Panc1 (cell line): ENCODE measurements at regions not wholly inside any gene's neighbourhood (a gene's known extent, or its start where the extent isn't known, plus 50 kb on each side); places are given as distances from the start of the nearest gene placed in this dataset.
"Not testable (repeated sequence)": the region's sequence is repeated elsewhere in the genome, so short reads cannot be mapped to it uniquely, and the experiment has no call there.

ENCODE experiments used
- ATAC-seq: fragments of 200-7000 bp; cut with Tn5 transposase; 2 replicates; pipeline ENCODE4 v1.9.1; 2020; ENCODE audit warnings: mild to moderate bottlenecking, moderate library complexity
- BruUV-seq: library from RNA; stranded (reverse); fragments of 400-500 nt; replicated peaks from 2 replicates; lab custom pipeline; 2021; lab: Mats Ljungman, UMichigan
- CTCF ChIA-PET: fragments of 300-600 bp; sonication (Branson Sonifier 250); formaldehyde crosslinking; loops from one replicate; lab custom pipeline; 2022; ENCODE audit warnings: antibody characterized with exemption; lab: Charles Lee
- POLR2A ChIA-PET: fragments of 300-600 bp; sonication (Branson Sonifier 250); formaldehyde crosslinking; loops from one replicate; lab custom pipeline; 2022; ENCODE audit warnings: antibody characterized with exemption; lab: Charles Lee
- DNase-seq: peaks from one replicate; pipeline ENCODE4 v3.0.0-alpha.2; 2010; ENCODE audit warnings: low read depth, low spot score
- H3K27ac ChIP-seq: 2 replicates; pipeline ENCODE4 v1.5.1; 2011; ENCODE audit warnings: mild to moderate bottlenecking, low read length, inconsistent platforms
- H3K27me3 ChIP-seq: fragments of 200-500 bp; sonication (Bioruptor generic); 2 replicates; pipeline ENCODE4 v1.6.0; 2014; ENCODE audit warnings: low read length, inconsistent platforms; ENCODE audit not compliant: control insufficient read depth, insufficient read depth
- H3K36me3 ChIP-seq: fragments of 200-500 bp; sonication (Bioruptor generic); 2 replicates; pipeline ENCODE4 v1.5.1; 2014; ENCODE audit warnings: inconsistent platforms, mild to moderate bottlenecking, low read length, moderate library complexity; ENCODE audit not compliant: control insufficient read depth, insufficient read depth
- H3K4me1 ChIP-seq: 2 replicates; pipeline ENCODE4 v1.5.1; 2011; ENCODE audit warnings: inconsistent platforms, mild to moderate bottlenecking, low read length, moderate library complexity; ENCODE audit not compliant: control insufficient read depth, insufficient read depth
- H3K4me3 ChIP-seq, 2 experiments: 2 replicates each; pipeline ENCODE4 v1.5.1; 2011 to 2012; ENCODE audit warnings: low read depth in 2 of 2, low read length in 2 of 2, mild to moderate bottlenecking in 2 of 2, inconsistent platforms in 1 of 2, moderate library complexity in 1 of 2
- H3K9me3 ChIP-seq: fragments of 200-500 bp; sonication (Bioruptor generic); 2 replicates; pipeline ENCODE4 v1.5.1; 2014; ENCODE audit warnings: low read depth, mild to moderate bottlenecking, inconsistent platforms, low read length, moderate library complexity; ENCODE audit not compliant: control insufficient read depth, insufficient read depth
- POLR2AphosphoS5 ChIP-seq: IDR thresholded peaks from 2 replicates; pipeline ENCODE4 v1.6.1; 2012; ENCODE audit warnings: mild to moderate bottlenecking, low read depth, low read length, moderate library complexity
- SIN3A ChIP-seq: IDR thresholded peaks from 2 replicates; pipeline ENCODE4 v1.6.1; 2012; ENCODE audit warnings: low read depth, mild to moderate bottlenecking, low read length, moderate library complexity, borderline replicate concordance; ENCODE audit not compliant: insufficient read depth
- TCF7L2 ChIP-seq: IDR thresholded peaks from 2 replicates; pipeline ENCODE4 v1.6.1; 2011; ENCODE audit warnings: mild to moderate bottlenecking, low read depth, low read length, inconsistent platforms
- in situ Hi-C: cut with HindIII; loops from 2 replicates; pipeline ENCODE4 v1.10.0; 2016; ENCODE audit warnings: low sequenced_read_pairs, low pct_unique_long_range_greater_than_20kb
- intact Hi-C: fragments of 100-400 bp; cut with micrococcal nuclease; formaldehyde crosslinking; loops from one replicate; pipeline ENCODE4 v1.10.0; 2022; ENCODE audit not compliant: unreplicated experiment
- TF ChIP-seq, protein P1 (sequence below): fragments of 450-650 bp; IDR thresholded peaks from 2 replicates; pipeline ENCODE4 v1.5.1; 2017; ENCODE audit warnings: mild to moderate bottlenecking
- TF ChIP-seq, protein P2 (sequence below), 2 experiments: IDR thresholded peaks; 2 replicates each; pipeline ENCODE4 v1.6.1; 2011 to 2012; ENCODE audit warnings: low read depth in 2 of 2, control low read depth in 1 of 2, low read length in 1 of 2, mild to moderate bottlenecking in 1 of 2, moderate library complexity in 1 of 2; ENCODE audit not compliant: insufficient read depth in 1 of 2

DNA sequence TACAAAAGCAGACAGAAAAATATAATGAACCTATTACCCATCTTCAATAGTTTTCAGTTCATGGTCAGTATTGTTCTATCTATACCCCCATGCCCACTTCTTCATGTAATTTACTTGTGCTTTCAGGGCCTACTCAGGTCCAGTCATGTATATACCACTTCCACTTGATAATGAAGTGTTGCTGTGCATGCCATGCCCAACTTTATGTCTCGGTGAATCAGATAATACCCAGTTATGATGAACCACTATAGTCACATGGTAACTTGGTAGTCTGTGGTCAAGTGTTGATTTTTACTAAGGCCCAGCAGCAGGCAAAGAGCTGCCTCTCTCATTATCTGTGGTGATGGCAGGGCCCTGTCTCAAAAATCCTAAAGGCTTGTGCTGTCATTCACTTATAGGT is 70.7 kb upstream of the IL33 start:
- no peaks in the 10 kb centered on the region for H3K36me3 ChIP-seq
- ChIA-PET POLR2A (no interaction called here), CTCF (no interaction called here)
- in situ Hi-C loops (no loop called here), intact Hi-C loops (no loop called here)
- ATAC-seq: no peak
- H3K4me1 ChIP-seq: no peaks in the 10 kb centered on the region
- H3K9me3 ChIP-seq: no peaks in the 10 kb centered on the region
- DNase-seq: no peak
- H3K27me3 ChIP-seq: no peaks in the 10 kb centered on the region
- BruUV-seq: no TSS peak
- H3K4me3 ChIP-seq: no peak overlapping the region
- no peak overlapping the region for H3K27ac ChIP-seq
- no peak for TF ChIP-seq SIN3A
- TF ChIP-seq POLR2AphosphoS5: no peak
- TF ChIP-seq TCF7L2: no peak
- TF ChIP-seq, protein P1, sequence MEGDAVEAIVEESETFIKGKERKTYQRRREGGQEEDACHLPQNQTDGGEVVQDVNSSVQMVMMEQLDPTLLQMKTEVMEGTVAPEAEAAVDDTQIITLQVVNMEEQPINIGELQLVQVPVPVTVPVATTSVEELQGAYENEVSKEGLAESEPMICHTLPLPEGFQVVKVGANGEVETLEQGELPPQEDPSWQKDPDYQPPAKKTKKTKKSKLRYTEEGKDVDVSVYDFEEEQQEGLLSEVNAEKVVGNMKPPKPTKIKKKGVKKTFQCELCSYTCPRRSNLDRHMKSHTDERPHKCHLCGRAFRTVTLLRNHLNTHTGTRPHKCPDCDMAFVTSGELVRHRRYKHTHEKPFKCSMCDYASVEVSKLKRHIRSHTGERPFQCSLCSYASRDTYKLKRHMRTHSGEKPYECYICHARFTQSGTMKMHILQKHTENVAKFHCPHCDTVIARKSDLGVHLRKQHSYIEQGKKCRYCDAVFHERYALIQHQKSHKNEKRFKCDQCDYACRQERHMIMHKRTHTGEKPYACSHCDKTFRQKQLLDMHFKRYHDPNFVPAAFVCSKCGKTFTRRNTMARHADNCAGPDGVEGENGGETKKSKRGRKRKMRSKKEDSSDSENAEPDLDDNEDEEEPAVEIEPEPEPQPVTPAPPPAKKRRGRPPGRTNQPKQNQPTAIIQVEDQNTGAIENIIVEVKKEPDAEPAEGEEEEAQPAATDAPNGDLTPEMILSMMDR: no peak
- TF ChIP-seq, protein P2, sequence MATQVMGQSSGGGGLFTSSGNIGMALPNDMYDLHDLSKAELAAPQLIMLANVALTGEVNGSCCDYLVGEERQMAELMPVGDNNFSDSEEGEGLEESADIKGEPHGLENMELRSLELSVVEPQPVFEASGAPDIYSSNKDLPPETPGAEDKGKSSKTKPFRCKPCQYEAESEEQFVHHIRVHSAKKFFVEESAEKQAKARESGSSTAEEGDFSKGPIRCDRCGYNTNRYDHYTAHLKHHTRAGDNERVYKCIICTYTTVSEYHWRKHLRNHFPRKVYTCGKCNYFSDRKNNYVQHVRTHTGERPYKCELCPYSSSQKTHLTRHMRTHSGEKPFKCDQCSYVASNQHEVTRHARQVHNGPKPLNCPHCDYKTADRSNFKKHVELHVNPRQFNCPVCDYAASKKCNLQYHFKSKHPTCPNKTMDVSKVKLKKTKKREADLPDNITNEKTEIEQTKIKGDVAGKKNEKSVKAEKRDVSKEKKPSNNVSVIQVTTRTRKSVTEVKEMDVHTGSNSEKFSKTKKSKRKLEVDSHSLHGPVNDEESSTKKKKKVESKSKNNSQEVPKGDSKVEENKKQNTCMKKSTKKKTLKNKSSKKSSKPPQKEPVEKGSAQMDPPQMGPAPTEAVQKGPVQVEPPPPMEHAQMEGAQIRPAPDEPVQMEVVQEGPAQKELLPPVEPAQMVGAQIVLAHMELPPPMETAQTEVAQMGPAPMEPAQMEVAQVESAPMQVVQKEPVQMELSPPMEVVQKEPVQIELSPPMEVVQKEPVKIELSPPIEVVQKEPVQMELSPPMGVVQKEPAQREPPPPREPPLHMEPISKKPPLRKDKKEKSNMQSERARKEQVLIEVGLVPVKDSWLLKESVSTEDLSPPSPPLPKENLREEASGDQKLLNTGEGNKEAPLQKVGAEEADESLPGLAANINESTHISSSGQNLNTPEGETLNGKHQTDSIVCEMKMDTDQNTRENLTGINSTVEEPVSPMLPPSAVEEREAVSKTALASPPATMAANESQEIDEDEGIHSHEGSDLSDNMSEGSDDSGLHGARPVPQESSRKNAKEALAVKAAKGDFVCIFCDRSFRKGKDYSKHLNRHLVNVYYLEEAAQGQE (IDR thresholded peaks at IDR 0.05; ENCODE audit: insufficient read depth in 1 of 2, low read depth in 2 of 2, low read length in 1 of 2): no peak

DNA sequence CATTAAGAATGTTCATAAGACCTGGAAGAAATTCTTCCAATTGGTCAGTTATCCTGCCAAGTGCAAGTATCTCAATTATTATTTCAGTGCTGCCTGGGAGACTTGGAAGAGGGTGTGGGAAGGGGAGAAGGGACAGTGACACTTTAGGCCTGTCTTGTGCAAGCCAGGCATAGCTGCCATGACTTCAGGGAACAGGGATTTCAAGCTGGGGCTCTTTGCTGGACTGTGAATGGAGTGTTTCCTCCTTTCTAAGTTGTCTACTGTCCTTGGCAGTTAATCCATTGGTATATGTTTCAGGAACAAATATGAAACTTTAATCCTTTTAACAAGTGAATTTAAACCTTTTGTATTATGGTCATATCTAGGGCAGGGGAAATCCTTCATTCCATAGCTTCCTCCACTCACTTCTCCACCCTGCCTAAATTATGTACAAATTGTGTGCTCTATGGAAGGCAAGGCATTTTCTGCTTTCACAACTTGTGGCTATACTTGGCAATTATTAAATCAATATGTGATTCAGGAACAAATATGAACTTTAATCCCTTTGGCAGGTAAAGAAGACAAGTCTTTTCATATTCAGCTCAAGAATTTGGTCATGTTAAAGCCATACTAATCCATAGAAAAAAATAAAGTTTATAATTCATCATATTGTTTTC is 72.7 kb upstream of the IL33 start:
- Histone ChIP-seq H3K36me3 (no peaks in the 10 kb centered on the region), H3K27ac (no peak overlapping the region), H3K4me1 (no peaks in the 10 kb centered on the region), H3K9me3 (no peaks in the 10 kb centered on the region), H3K27me3 (no peaks in the 10 kb centered on the region), H3K4me3 (no peak overlapping the region)
- BruUV-seq: no TSS peak
- intact Hi-C loops (no loop called here), in situ Hi-C loops (no loop called here)
- DNase-seq (no peak), ATAC-seq (no peak)
- ChIA-PET CTCF (no interaction called here), POLR2A (no interaction called here)
- no peak for TF ChIP-seq SIN3A
- TF ChIP-seq, protein P1: no peak
- TF ChIP-seq, protein P2 (IDR thresholded peaks at IDR 0.05; ENCODE audit: insufficient read depth in 1 of 2, low read depth in 2 of 2, low read length in 1 of 2): no peak
- no peak for TF ChIP-seq POLR2AphosphoS5
- TF ChIP-seq TCF7L2: no peak

DNA sequence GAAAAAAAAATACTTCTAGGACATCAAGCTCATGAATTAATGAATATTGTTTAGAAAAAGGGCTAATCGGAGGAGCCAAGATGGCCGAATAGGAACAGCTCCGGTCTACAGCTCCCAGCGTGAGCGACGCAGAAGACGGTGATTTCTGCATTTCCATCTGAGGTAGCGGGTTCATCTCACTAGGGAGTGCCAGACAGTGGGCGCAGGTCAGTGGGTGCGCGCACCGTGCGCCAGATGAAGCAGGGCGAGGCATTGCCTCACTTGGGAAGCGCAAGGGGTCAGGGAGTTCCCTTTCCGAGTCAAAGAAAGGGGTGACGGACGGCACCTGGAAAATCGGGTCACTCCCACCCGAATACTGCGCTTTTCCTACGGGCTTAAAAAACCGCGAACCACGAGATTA is 79.8 kb upstream of the IL33 start:
- H3K9me3 ChIP-seq, in situ Hi-C loops, ATAC-seq, CTCF ChIA-PET, H3K4me3 ChIP-seq, DNase-seq, H3K27ac ChIP-seq, H3K36me3 ChIP-seq, POLR2A ChIA-PET, H3K4me1 ChIP-seq, BruUV-seq, H3K27me3 ChIP-seq, intact Hi-C loops: not testable (repeated sequence)
